ENCODE measurements at regions not wholly inside any gene's neighbourhood (a gene's known extent, or its start where the extent isn't known, plus 50 kb on each side); places are given as distances from the start of the nearest gene placed in this dataset.

GRCh38 chr9:12922224-12922866 lies 147.5 kb downstream of the LURAP1L start:
- TF ChIP-seq POLR2AphosphoS5 (IDR thresholded peaks at IDR 0.05; ENCODE audit: borderline replicate concordance, low read depth, low read length) (no peak), EZH2 (IDR thresholded peaks at IDR 0.05) (no peak)

Measured in SK-N-MC (cell line).